Erythroblast (primary cell): ENCODE measurements at regions not wholly inside any gene's neighbourhood (a gene's known extent, or its start where the extent isn't known, plus 50 kb on each side); places are given as distances from the start of the nearest gene placed in this dataset.

Source experiments
- GATA1 ChIP-seq: IDR thresholded peaks from 2 replicates; pipeline ENCODE4 v1.6.1; 2011; ENCODE audit warnings: low read depth, mild to moderate bottlenecking, control low read depth, low read length, moderate library complexity
- POLR2A ChIP-seq: IDR thresholded peaks from 2 replicates; pipeline ENCODE4 v1.6.1; 2011; ENCODE audit warnings: mild to moderate bottlenecking, low read length

GRCh38 chr1:229181419-229181818 is 89.5 kb upstream of the RAB4A start:
- no peak for TF ChIP-seq POLR2A
- no peak for TF ChIP-seq GATA1
